ENCODE measurements at regions not wholly inside any gene's neighbourhood (a gene's known extent, or its start where the extent isn't known, plus 50 kb on each side); places are given as distances from the start of the nearest gene placed in this dataset.
"Not testable (repeated sequence)": the region's sequence is repeated elsewhere in the genome, so short reads cannot be mapped to it uniquely, and the experiment has no call there.

GRCh38 chr1:146792725-146793124, 145.4 kb upstream of the NBPF12 start:
- H3K4me3 ChIP-seq (ENCODE audit: low read depth, low read length); H3K27ac Mint-ChIP-seq; H3K36me3 ChIP-seq (ENCODE audit: control insufficient read depth, insufficient read depth, low read length); H3K4me3 Mint-ChIP-seq; H3K36me3 Mint-ChIP-seq; H3K27me3 ChIP-seq (ENCODE audit: control insufficient read depth, insufficient read depth, low read length); H3K4me1 Mint-ChIP-seq; H3K27me3 Mint-ChIP-seq; H3K4me1 ChIP-seq (ENCODE audit: control insufficient read depth, insufficient read depth, low read length, poor library complexity, severe bottlenecking); DNase-seq; ATAC-seq (ENCODE audit: low read depth in 2 of 2); H3K9me3 ChIP-seq (ENCODE audit: control insufficient read depth in 2 of 2, low read length in 2 of 2); H3K9me3 Mint-ChIP-seq; H3K27ac ChIP-seq (ENCODE audit: insufficient read depth, low read length, poor library complexity, severe bottlenecking): not testable (repeated sequence)

GRCh38 chr1:146784212-146784940, 153.7 kb upstream of the NBPF12 start:
- H3K4me3 Mint-ChIP-seq; H3K27me3 Mint-ChIP-seq; ATAC-seq (ENCODE audit: low read depth in 2 of 2); H3K27ac ChIP-seq (ENCODE audit: insufficient read depth, low read length, poor library complexity, severe bottlenecking); H3K9me3 ChIP-seq (ENCODE audit: control insufficient read depth in 2 of 2, low read length in 2 of 2); H3K4me1 ChIP-seq (ENCODE audit: control insufficient read depth, insufficient read depth, low read length, poor library complexity, severe bottlenecking); H3K4me3 ChIP-seq (ENCODE audit: low read depth, low read length); H3K36me3 ChIP-seq (ENCODE audit: control insufficient read depth, insufficient read depth, low read length); H3K36me3 Mint-ChIP-seq; H3K27me3 ChIP-seq (ENCODE audit: control insufficient read depth, insufficient read depth, low read length); DNase-seq; H3K9me3 Mint-ChIP-seq; H3K4me1 Mint-ChIP-seq; H3K27ac Mint-ChIP-seq: not testable (repeated sequence)

- H3K9me3 ChIP-seq (ENCODE audit: control insufficient read depth in 2 of 2, low read length in 2 of 2); DNase-seq; H3K27ac Mint-ChIP-seq; ATAC-seq (ENCODE audit: low read depth in 2 of 2); H3K4me3 ChIP-seq (ENCODE audit: low read depth, low read length); H3K4me3 Mint-ChIP-seq; H3K4me1 Mint-ChIP-seq; H3K36me3 ChIP-seq (ENCODE audit: control insufficient read depth, insufficient read depth, low read length); H3K4me1 ChIP-seq (ENCODE audit: control insufficient read depth, insufficient read depth, low read length, poor library complexity, severe bottlenecking); H3K27me3 Mint-ChIP-seq; H3K9me3 Mint-ChIP-seq; H3K36me3 Mint-ChIP-seq; H3K27me3 ChIP-seq (ENCODE audit: control insufficient read depth, insufficient read depth, low read length); H3K27ac ChIP-seq (ENCODE audit: insufficient read depth, low read length, poor library complexity, severe bottlenecking): not testable (repeated sequence)
These were observed 156.9 kb upstream of the NBPF12 start for GRCh38 chr1:146781235-146781634.

- H3K27ac Mint-ChIP-seq; H3K9me3 ChIP-seq (ENCODE audit: control insufficient read depth in 2 of 2, low read length in 2 of 2); H3K27me3 ChIP-seq (ENCODE audit: control insufficient read depth, insufficient read depth, low read length); H3K27ac ChIP-seq (ENCODE audit: insufficient read depth, low read length, poor library complexity, severe bottlenecking); ATAC-seq (ENCODE audit: low read depth in 2 of 2); H3K27me3 Mint-ChIP-seq; H3K4me3 Mint-ChIP-seq; H3K36me3 ChIP-seq (ENCODE audit: control insufficient read depth, insufficient read depth, low read length); H3K4me1 ChIP-seq (ENCODE audit: control insufficient read depth, insufficient read depth, low read length, poor library complexity, severe bottlenecking); H3K4me1 Mint-ChIP-seq; DNase-seq; H3K4me3 ChIP-seq (ENCODE audit: low read depth, low read length); H3K36me3 Mint-ChIP-seq; H3K9me3 Mint-ChIP-seq: not testable (repeated sequence)
These were observed 160.1 kb upstream of the NBPF12 start for GRCh38 chr1:146777826-146778602.

- not testable (repeated sequence) for H3K4me3 Mint-ChIP-seq; H3K9me3 Mint-ChIP-seq; H3K27me3 Mint-ChIP-seq; H3K36me3 Mint-ChIP-seq; H3K4me3 ChIP-seq (ENCODE audit: low read depth, low read length); H3K27ac ChIP-seq (ENCODE audit: insufficient read depth, low read length, poor library complexity, severe bottlenecking); H3K36me3 ChIP-seq (ENCODE audit: control insufficient read depth, insufficient read depth, low read length); H3K4me1 ChIP-seq (ENCODE audit: control insufficient read depth, insufficient read depth, low read length, poor library complexity, severe bottlenecking); H3K27ac Mint-ChIP-seq; H3K9me3 ChIP-seq (ENCODE audit: control insufficient read depth in 2 of 2, low read length in 2 of 2); H3K27me3 ChIP-seq (ENCODE audit: control insufficient read depth, insufficient read depth, low read length); H3K4me1 Mint-ChIP-seq; ATAC-seq (ENCODE audit: low read depth in 2 of 2); DNase-seq
These were observed 163.1 kb upstream of the NBPF12 start for GRCh38 chr1:146774988-146775387.

- H3K4me1 ChIP-seq (ENCODE audit: control insufficient read depth, insufficient read depth, low read length, poor library complexity, severe bottlenecking); H3K4me3 ChIP-seq (ENCODE audit: low read depth, low read length); DNase-seq; H3K4me1 Mint-ChIP-seq; ATAC-seq (ENCODE audit: low read depth in 2 of 2); H3K4me3 Mint-ChIP-seq; H3K36me3 ChIP-seq (ENCODE audit: control insufficient read depth, insufficient read depth, low read length); H3K36me3 Mint-ChIP-seq; H3K27me3 Mint-ChIP-seq; H3K27ac Mint-ChIP-seq; H3K9me3 Mint-ChIP-seq; H3K9me3 ChIP-seq (ENCODE audit: control insufficient read depth in 2 of 2, low read length in 2 of 2); H3K27me3 ChIP-seq (ENCODE audit: control insufficient read depth, insufficient read depth, low read length); H3K27ac ChIP-seq (ENCODE audit: insufficient read depth, low read length, poor library complexity, severe bottlenecking): not testable (repeated sequence)
These were observed 163.9 kb upstream of the NBPF12 start for GRCh38 chr1:146774271-146774670.

GRCh38 chr1:146771409-146771808, 166.7 kb upstream of the NBPF12 start:
- H3K4me3 Mint-ChIP-seq; H3K36me3 ChIP-seq (ENCODE audit: control insufficient read depth, insufficient read depth, low read length); H3K9me3 Mint-ChIP-seq: not testable (repeated sequence)

GRCh38 chr1:146770998-146771397, 167.1 kb upstream of the NBPF12 start:
- H3K9me3 ChIP-seq (ENCODE audit: control insufficient read depth in 2 of 2, low read length in 2 of 2); H3K27ac Mint-ChIP-seq; H3K27me3 ChIP-seq (ENCODE audit: control insufficient read depth, insufficient read depth, low read length); H3K4me1 ChIP-seq (ENCODE audit: control insufficient read depth, insufficient read depth, low read length, poor library complexity, severe bottlenecking); H3K27me3 Mint-ChIP-seq; H3K4me3 Mint-ChIP-seq; H3K4me3 ChIP-seq (ENCODE audit: low read depth, low read length); DNase-seq; ATAC-seq (ENCODE audit: low read depth in 2 of 2); H3K4me1 Mint-ChIP-seq; H3K27ac ChIP-seq (ENCODE audit: insufficient read depth, low read length, poor library complexity, severe bottlenecking); H3K9me3 Mint-ChIP-seq; H3K36me3 ChIP-seq (ENCODE audit: control insufficient read depth, insufficient read depth, low read length); H3K36me3 Mint-ChIP-seq: not testable (repeated sequence)

More at GRCh38 chr1:146771409-146771808, 166.7 kb upstream of the NBPF12 start:
- DNase-seq; H3K9me3 ChIP-seq (ENCODE audit: control insufficient read depth in 2 of 2, low read length in 2 of 2); H3K27ac ChIP-seq (ENCODE audit: insufficient read depth, low read length, poor library complexity, severe bottlenecking); H3K27ac Mint-ChIP-seq; H3K27me3 Mint-ChIP-seq; H3K4me1 ChIP-seq (ENCODE audit: control insufficient read depth, insufficient read depth, low read length, poor library complexity, severe bottlenecking); H3K4me1 Mint-ChIP-seq; H3K36me3 Mint-ChIP-seq; ATAC-seq (ENCODE audit: low read depth in 2 of 2); H3K4me3 ChIP-seq (ENCODE audit: low read depth, low read length); H3K27me3 ChIP-seq (ENCODE audit: control insufficient read depth, insufficient read depth, low read length): not testable (repeated sequence)

Measured in CD4-positive, CD25-positive, alpha-beta regulatory T cell (primary cell).